ENCODE measurements at regions not wholly inside any gene's neighbourhood (a gene's known extent, or its start where the extent isn't known, plus 50 kb on each side); places are given as distances from the start of the nearest gene placed in this dataset.

DNA sequence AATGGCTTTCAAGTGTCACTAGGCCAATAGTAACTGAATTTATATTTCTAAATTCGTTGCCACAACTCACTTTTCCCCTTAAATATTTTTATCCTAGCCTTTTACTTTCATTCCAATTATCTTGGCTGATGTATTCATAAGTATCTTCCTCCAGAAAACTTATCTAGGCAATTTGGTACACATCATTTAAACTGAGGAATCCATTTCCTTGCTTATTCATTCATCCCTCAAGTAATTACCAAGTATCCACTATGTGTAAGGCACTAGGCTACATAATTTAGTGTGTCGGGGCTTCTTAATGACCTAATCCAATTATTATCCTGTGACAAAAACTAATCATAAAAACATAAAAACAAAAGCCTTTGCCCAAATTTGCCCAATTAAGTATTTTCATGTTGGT lies 258.3 kb upstream of the TCF21 start:
- no peak for TF ChIP-seq CTCF (IDR thresholded peaks at IDR 0.05)
- TF ChIP-seq POLR2A (IDR thresholded peaks at IDR 0.05) = no peak

Data from tibial nerve (tissue), 3 donors.